NCI-H146 treated with DMSO at 0.1 percent for 48 hours (cell line): ENCODE measurements at regions not wholly inside any gene's neighbourhood (a gene's known extent, or its start where the extent isn't known, plus 50 kb on each side); places are given as distances from the start of the nearest gene placed in this dataset.
"Not testable (repeated sequence)": the region's sequence is repeated elsewhere in the genome, so short reads cannot be mapped to it uniquely, and the experiment has no call there.

Experiments
- DNase-seq: peaks from one replicate; lab custom pipeline; 2025; ENCODE audit not compliant: unreplicated experiment; lab: John Stamatoyannopoulos, UW

- no peak for DNase-seq
Measured at GRCh38 chr4:79223993-79224776, 101.7 kb downstream of the NAA11 start.

- DNase-seq = no peak
Measured at GRCh38 chr4:79217025-79217424, 108.8 kb downstream of the NAA11 start.

GRCh38 chr4:79213702-79214101, 112.2 kb downstream of the NAA11 start:
- no peak for DNase-seq

- no peak for DNase-seq
Measured at GRCh38 chr4:79213010-79213409, 112.9 kb downstream of the NAA11 start.

GRCh38 chr4:79212311-79212710, 113.5 kb downstream of the NAA11 start:
- DNase-seq = no peak

GRCh38 chr4:79211490-79211889, 114.4 kb downstream of the NAA11 start:
- DNase-seq = peak; percentile 29

GRCh38 chr4:79210636-79211049, 115.2 kb downstream of the NAA11 start:
- DNase-seq = peak; percentile 30

- no peak for DNase-seq
Measured at GRCh38 chr4:79209822-79210635, 115.8 kb downstream of the NAA11 start.

- no peak for DNase-seq
Measured at GRCh38 chr4:79209081-79209480, 116.8 kb downstream of the NAA11 start.

GRCh38 chr4:79207281-79207680, 118.6 kb downstream of the NAA11 start:
- no peak for DNase-seq

- no peak for DNase-seq
Measured at GRCh38 chr4:79206660-79207059, 119.2 kb downstream of the NAA11 start.

- DNase-seq = no peak
Measured at GRCh38 chr4:79205121-79205520, 120.7 kb downstream of the NAA11 start.

- DNase-seq = no peak
Measured at GRCh38 chr4:79201971-79202370, 123.9 kb downstream of the NAA11 start.

- peak; percentile 23 for DNase-seq
Measured at GRCh38 chr4:79199743-79200142, 126.1 kb downstream of the NAA11 start.

GRCh38 chr4:79198951-79199587, 126.8 kb downstream of the NAA11 start:
- peak; percentile 28 for DNase-seq

- DNase-seq = no peak
Measured at GRCh38 chr4:79197275-79198009, 128.4 kb downstream of the NAA11 start.

- not testable (repeated sequence) for DNase-seq
Measured at GRCh38 chr4:79191292-79191691, 134.6 kb downstream of the NAA11 start.

GRCh38 chr4:79185526-79186045, 140.3 kb downstream of the NAA11 start:
- DNase-seq = no peak

- no peak for DNase-seq
Measured at GRCh38 chr4:79184476-79184875, 141.4 kb downstream of the NAA11 start.

GRCh38 chr4:79182209-79182608, 143.7 kb downstream of the NAA11 start:
- no peak for DNase-seq

- no peak for DNase-seq
Measured at GRCh38 chr4:79181190-79181589, 144.7 kb downstream of the NAA11 start.
